Heart left ventricle (tissue), 16 donors: ENCODE measurements at regions not wholly inside any gene's neighbourhood (a gene's known extent, or its start where the extent isn't known, plus 50 kb on each side); places are given as distances from the start of the nearest gene placed in this dataset.
A peak's percentile ranks its signal among the peaks of the same experiment; 100 is the strongest.

Source experiments
- ATAC-seq, 4 donors: fragments of 200-7000 bp; cut with Tn5 transposase; one replicate each; pipeline ENCODE4 v1.9.1; 2020 to 2022; ENCODE audit warnings: moderate library complexity in 4 of 4, mild to moderate bottlenecking in 3 of 4, moderate number of reproducible peaks in 1 of 4
- DNase-seq, 5 donors: peaks; one replicate each; pipeline ENCODE4 v3.0.0-alpha.2; 2020
- H3K27ac ChIP-seq, 12 donors: fragments of 200-600 bp; sonication (generic) in 4 of 12; one replicate each; pipeline versions ENCODE4 v1.5.0 to v1.8.0; 2016 to 2022; ENCODE audit warnings: mild to moderate bottlenecking in 2 of 12
- H3K27me3 ChIP-seq, 9 donors: fragments of 200-600 bp; sonication (generic) in 2 of 9; one replicate each; pipeline versions ENCODE4 v1.5.1 to v1.8.0; 2016 to 2022; ENCODE audit warnings: mild to moderate bottlenecking in 3 of 9
- H3K36me3 ChIP-seq, 9 donors: fragments of 200-600 bp; sonication (generic) in 2 of 9; one replicate each; pipeline versions ENCODE4 v1.5.0 to v1.8.0; 2018 to 2022; ENCODE audit warnings: mild to moderate bottlenecking in 2 of 9
- H3K4me1 ChIP-seq, 12 donors: fragments of 200-600 bp; sonication (generic) in 4 of 12; one replicate each; pipeline versions ENCODE4 v1.5.0 to v1.8.0; 2016 to 2022; ENCODE audit warnings: mild to moderate bottlenecking in 3 of 12
- H3K4me3 ChIP-seq, 12 donors: fragments of 200-600 bp; sonication (generic) in 4 of 12; one replicate each; pipeline versions ENCODE4 v1.5.0 to v1.8.0; 2017 to 2022; ENCODE audit warnings: mild to moderate bottlenecking in 9 of 12, moderate library complexity in 4 of 12
- H3K9me3 ChIP-seq, 12 donors: fragments of 200-600 bp; sonication (generic) in 4 of 12; one replicate each; pipeline versions ENCODE4 v1.5.0 to v1.8.0; 2016 to 2022; ENCODE audit warnings: mild to moderate bottlenecking in 1 of 12
- POLR2A ChIP-seq, 2 donors: fragments of 450-650 bp; IDR thresholded peaks; one replicate each; pipeline ENCODE4 v1.6.1; 2017; ENCODE audit warnings: antibody characterized with exemption in 2 of 2, mild to moderate bottlenecking in 2 of 2, moderate library complexity in 2 of 2
- WGBS, 4 donors: extraction: QIAGEN DNeasy Blood & Tissue Kit in 2 of 4; methylation state at CpG; one replicate each; pipeline versions ENCODE4 v1.1.5 to v1.1.7; 2013 to 2018; 5-methylcytosine and 5-hydroxymethylcytosine counted together
- intact Hi-C, 10 donors: fragments of 100-400 bp; cut with DNase I; formaldehyde crosslinking; loops; one replicate each; pipeline versions ENCODE4 v1.11.1 to v1.14.2; 2022
- TF ChIP-seq, protein P1 (sequence below), 12 donors: fragments of 200-600 bp; sonication (generic) in 4 of 12; IDR thresholded peaks; one replicate each; pipeline versions ENCODE4 v1.5.0 to v1.8.0; 2018 to 2022; ENCODE audit warnings: antibody characterized with exemption in 12 of 12, mild to moderate bottlenecking in 5 of 12
- donor health status: ischemic (EF 13 %, LVEDD 7.1; RV severe dilation, severe dysfunction).
- donor health status: healthy with polysubstance abuse.
- donor health status: DM: no; HTN: yes; CAD: no.
- donor health status: DM: no; HTN: no; CAD: no.
- donor health status: ischemic (EF 25% LVEDD 6.9; RV normal size, moderate dysfunction).
- donor health status: ischemic (EF 25% LVEDD 5.7; RV mildly dilated, moderate dysfunction).
- donor health status: healthy.
- donor health status: DM: yes; HTN: yes; CAD: no.
- donor health status: ischemic (EF 35%, LVEDD 5.7; RV mildly dilated, moderate dysfunction).
- donor health status: nonischemic (EF 11% LVEDD 7.7; RV severe dilation, severe dysfunction).
- donor health status: DM: yes; HTN: yes; CAD: no.
- donor health status: PGD.
- donor health status: ischemic (EF 29% LVEDD 5.4; RV normal size, mild dysfunction).
- donor health status: nonischemic (EF 23%, LVEDD 6.1; RV moderate dilation, normal function).

DNA sequence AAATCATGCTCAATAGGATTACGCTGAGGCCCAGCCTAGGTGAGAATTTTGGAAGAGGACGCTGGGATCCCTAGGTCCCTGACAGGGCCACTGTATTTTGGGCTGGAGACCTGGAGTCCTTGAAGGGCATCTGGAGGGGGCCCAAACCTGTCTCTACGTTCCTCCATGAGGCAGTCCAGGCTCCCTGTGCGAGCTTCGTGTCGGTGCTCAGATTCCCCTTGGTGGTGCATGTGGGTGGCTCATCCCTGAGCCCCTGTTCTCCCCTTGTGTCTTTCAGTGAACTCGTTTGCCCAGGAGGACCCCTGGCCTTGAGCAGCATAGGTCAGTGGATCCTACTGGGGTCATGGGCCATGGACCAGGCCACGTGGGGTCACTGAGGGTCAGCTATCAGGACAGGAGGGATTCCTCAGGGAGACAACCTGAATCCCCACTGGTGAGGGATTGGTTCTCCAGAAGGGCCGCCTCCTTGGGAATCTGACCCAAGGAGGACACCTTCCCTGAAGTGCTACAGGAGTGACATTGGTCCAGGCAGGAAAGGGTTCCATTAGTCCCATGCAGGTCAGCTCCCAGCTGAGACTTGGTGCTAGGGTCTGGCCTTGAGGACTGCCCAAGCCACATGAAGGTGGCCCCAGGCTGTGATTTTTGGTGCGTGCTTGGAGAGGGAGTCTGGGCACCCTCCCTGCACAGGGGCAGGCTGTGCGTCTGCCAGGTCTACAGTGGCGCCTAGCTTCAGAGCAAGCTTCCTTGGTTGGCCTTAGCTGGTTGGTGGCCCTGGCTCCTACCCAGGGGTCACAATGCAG, 229.8 kb downstream of the SNRPN start:
- TF ChIP-seq, protein P1, sequence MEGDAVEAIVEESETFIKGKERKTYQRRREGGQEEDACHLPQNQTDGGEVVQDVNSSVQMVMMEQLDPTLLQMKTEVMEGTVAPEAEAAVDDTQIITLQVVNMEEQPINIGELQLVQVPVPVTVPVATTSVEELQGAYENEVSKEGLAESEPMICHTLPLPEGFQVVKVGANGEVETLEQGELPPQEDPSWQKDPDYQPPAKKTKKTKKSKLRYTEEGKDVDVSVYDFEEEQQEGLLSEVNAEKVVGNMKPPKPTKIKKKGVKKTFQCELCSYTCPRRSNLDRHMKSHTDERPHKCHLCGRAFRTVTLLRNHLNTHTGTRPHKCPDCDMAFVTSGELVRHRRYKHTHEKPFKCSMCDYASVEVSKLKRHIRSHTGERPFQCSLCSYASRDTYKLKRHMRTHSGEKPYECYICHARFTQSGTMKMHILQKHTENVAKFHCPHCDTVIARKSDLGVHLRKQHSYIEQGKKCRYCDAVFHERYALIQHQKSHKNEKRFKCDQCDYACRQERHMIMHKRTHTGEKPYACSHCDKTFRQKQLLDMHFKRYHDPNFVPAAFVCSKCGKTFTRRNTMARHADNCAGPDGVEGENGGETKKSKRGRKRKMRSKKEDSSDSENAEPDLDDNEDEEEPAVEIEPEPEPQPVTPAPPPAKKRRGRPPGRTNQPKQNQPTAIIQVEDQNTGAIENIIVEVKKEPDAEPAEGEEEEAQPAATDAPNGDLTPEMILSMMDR (IDR thresholded peaks at IDR 0.05): no peak
- TF ChIP-seq POLR2A (IDR thresholded peaks at IDR 0.05): no peak
- no peak overlapping the region for H3K4me3 ChIP-seq
- H3K36me3 ChIP-seq: no peaks in the 10 kb centered on the region
- intact Hi-C loops: no loop called here
- DNase-seq: peak in 2 of 5 donors; percentile 10 to 46
- no peak overlapping the region for H3K27ac ChIP-seq
- ATAC-seq: no peak
- no peaks in the 10 kb centered on the region for H3K27me3 ChIP-seq
- peaks cover 0 to 61% (median 1%) of the 10 kb centered on the region in 12 donors for H3K9me3 ChIP-seq
- WGBS, 4 donors: 80 to 94% (median 84%) methylated on average over 6 to 12 of the region's 12 CpGs
- H3K4me1 ChIP-seq: no peaks in the 10 kb centered on the region

DNA sequence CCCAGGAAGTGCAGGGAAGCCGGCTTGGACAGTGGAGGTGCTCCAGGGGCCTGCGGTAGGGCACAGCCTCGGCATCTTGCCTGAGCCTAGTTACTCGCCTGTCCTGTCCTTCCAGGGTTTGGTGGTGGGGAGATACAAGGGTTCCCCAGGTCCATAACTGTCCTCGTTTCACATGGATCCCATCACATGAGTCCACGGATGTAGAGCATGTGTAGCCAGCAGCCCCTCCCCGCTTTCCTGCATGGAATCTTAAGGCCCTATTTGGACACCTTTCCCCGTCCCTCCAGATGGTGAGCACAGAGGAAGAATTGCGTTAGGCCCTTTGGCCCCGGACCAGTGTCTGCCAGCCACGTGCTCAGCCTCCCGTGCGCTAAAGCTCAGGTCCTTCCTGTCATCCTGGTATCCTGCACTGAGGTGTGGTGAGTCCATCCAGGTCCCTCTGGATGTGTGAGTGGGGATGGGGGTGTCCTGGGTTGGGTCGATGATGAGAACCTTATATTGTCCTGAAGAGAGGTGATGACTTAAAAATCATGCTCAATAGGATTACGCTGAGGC, 230.4 kb downstream of the SNRPN start:
- H3K36me3 ChIP-seq: no peaks in the 10 kb centered on the region
- peaks cover 0 to 67% (median 1%) of the 10 kb centered on the region in 12 donors for H3K9me3 ChIP-seq
- no peaks in the 10 kb centered on the region for H3K27me3 ChIP-seq
- 82 to 88% (median 84%) methylated on average over 6 to 15 of the region's 15 CpGs for WGBS, 4 donors
- intact Hi-C loops: no loop called here
- no peak overlapping the region for H3K27ac ChIP-seq
- DNase-seq (peak in 2 of 5 donors; percentile 2 to 21), ATAC-seq (no peak)
- no peaks in the 10 kb centered on the region for H3K4me1 ChIP-seq
- H3K4me3 ChIP-seq: no peak overlapping the region
- TF ChIP-seq, protein P1 (IDR thresholded peaks at IDR 0.05): no peak

DNA sequence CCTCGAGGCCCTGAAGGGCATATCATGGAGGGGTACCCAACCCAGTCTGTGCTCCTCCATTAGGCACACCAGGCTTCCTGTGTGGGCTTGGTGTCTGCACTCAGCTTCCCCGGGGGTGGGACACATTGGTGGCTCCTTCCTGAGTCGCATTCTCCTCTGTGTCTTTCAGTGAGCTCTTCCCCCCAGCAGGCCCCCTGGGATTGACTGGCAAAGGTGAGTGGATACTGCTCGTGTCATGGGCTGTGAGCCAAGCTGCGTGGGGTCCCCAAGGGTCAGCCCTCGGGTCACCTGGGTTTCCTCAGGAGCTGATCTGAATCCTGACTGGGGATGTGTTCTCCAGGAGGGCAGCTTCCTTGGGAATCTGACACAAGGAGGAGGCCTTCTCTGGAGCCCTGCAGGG, 231.0 kb downstream of the SNRPN start:
- H3K27me3 ChIP-seq: no peaks in the 10 kb centered on the region
- H3K4me3 ChIP-seq: no peak overlapping the region
- ATAC-seq (no peak), DNase-seq (peak in 3 of 5 donors; percentile 11 to 21 (median 11))
- H3K27ac ChIP-seq: no peak overlapping the region
- TF ChIP-seq, protein P1 (IDR thresholded peaks at IDR 0.05): no peak
- TF ChIP-seq POLR2A (IDR thresholded peaks at IDR 0.05): no peak
- intact Hi-C loops: loop anchor here in 1 of 10 donors (1.0 kb wide), 1 partner anchor 11 kb away; no protein-coding TSS in a partner anchor
- WGBS, 4 donors: 69 to 87% (median 77%) methylated on average over 3 to 6 of the region's 6 CpGs
- H3K4me1 ChIP-seq: no peaks in the 10 kb centered on the region
- no peaks in the 10 kb centered on the region for H3K36me3 ChIP-seq
- H3K9me3 ChIP-seq: peaks cover 0 to 68% (median 1%) of the 10 kb centered on the region in 12 donors

- Histone ChIP-seq H3K9me3 (peaks cover 0 to 62% (median 1%) of the 10 kb centered on the region in 12 donors), H3K4me3 (no peak overlapping the region), H3K4me1 (no peaks in the 10 kb centered on the region), H3K36me3 (no peaks in the 10 kb centered on the region), H3K27me3 (no peaks in the 10 kb centered on the region), H3K27ac (no peak overlapping the region)
- DNase-seq: peak in 3 of 5 donors; percentile 3 to 46 (median 20)
- no peak for ATAC-seq
- intact Hi-C loops: loop anchor here in 1 of 10 donors (1.0 kb wide), 1 partner anchor 12 kb away; no protein-coding TSS in a partner anchor
- WGBS, 4 donors: 81 to 89% (median 82%) methylated on average over 9 of the region's 9 CpGs
- TF ChIP-seq, protein P1 (IDR thresholded peaks at IDR 0.05): no peak
- TF ChIP-seq POLR2A (IDR thresholded peaks at IDR 0.05): no peak
These were observed 231.6 kb downstream of the SNRPN start for GRCh38 chr15:25186411-25186810.
